ENCODE measurements at regions not wholly inside any gene's neighbourhood (a gene's known extent, or its start where the extent isn't known, plus 50 kb on each side); places are given as distances from the start of the nearest gene placed in this dataset.

GRCh38 chr2:105989070-105989469, 205.0 kb downstream of the UXS1 start:
- H3K27me3 ChIP-seq: no peaks in the 10 kb centered on the region
- H3K9me3 ChIP-seq: peaks cover 18 to 47% of the 10 kb centered on the region in 2 donors
- no peak overlapping the region for H3K4me3 ChIP-seq
- DNase-seq (ENCODE audit: low spot score in 2 of 2): no peak
- no peak overlapping the region for H3K27ac ChIP-seq
- intact Hi-C loops (cut with DNase I; ENCODE audit: low total_unique reads): no loop called here
- TF ChIP-seq POLR2A (IDR thresholded peaks at IDR 0.05) (no peak), POLR2AphosphoS5 (IDR thresholded peaks at IDR 0.05) (no peak)
- TF ChIP-seq, protein P1, sequence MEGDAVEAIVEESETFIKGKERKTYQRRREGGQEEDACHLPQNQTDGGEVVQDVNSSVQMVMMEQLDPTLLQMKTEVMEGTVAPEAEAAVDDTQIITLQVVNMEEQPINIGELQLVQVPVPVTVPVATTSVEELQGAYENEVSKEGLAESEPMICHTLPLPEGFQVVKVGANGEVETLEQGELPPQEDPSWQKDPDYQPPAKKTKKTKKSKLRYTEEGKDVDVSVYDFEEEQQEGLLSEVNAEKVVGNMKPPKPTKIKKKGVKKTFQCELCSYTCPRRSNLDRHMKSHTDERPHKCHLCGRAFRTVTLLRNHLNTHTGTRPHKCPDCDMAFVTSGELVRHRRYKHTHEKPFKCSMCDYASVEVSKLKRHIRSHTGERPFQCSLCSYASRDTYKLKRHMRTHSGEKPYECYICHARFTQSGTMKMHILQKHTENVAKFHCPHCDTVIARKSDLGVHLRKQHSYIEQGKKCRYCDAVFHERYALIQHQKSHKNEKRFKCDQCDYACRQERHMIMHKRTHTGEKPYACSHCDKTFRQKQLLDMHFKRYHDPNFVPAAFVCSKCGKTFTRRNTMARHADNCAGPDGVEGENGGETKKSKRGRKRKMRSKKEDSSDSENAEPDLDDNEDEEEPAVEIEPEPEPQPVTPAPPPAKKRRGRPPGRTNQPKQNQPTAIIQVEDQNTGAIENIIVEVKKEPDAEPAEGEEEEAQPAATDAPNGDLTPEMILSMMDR (IDR thresholded peaks at IDR 0.05): no peak
- no peaks in the 10 kb centered on the region for H3K36me3 ChIP-seq
- no peaks in the 10 kb centered on the region for H3K4me1 ChIP-seq

- H3K27me3 ChIP-seq: no peaks in the 10 kb centered on the region
- TF ChIP-seq POLR2AphosphoS5 (IDR thresholded peaks at IDR 0.05) (no peak), POLR2A (IDR thresholded peaks at IDR 0.05) (no peak)
- TF ChIP-seq, protein P1 (IDR thresholded peaks at IDR 0.05): no peak
- no peaks in the 10 kb centered on the region for H3K4me1 ChIP-seq
- peaks cover 0 to 5% of the 10 kb centered on the region in 2 donors for H3K9me3 ChIP-seq
- H3K27ac ChIP-seq: no peak overlapping the region
- no peaks in the 10 kb centered on the region for H3K36me3 ChIP-seq
- no peak for DNase-seq (ENCODE audit: low spot score in 2 of 2)
- intact Hi-C loops (cut with DNase I; ENCODE audit: low total_unique reads): no loop called here
- H3K4me3 ChIP-seq: no peak overlapping the region
These were observed 216.3 kb downstream of the UXS1 start for GRCh38 chr2:105977807-105978206.

- no peaks in the 10 kb centered on the region for H3K36me3 ChIP-seq
- TF ChIP-seq, protein P1 (IDR thresholded peaks at IDR 0.05): no peak
- TF ChIP-seq POLR2AphosphoS5 (IDR thresholded peaks at IDR 0.05) (no peak), POLR2A (IDR thresholded peaks at IDR 0.05) (no peak)
- intact Hi-C loops (cut with DNase I; ENCODE audit: low total_unique reads): no loop called here
- H3K9me3 ChIP-seq: peaks cover 0 to 5% of the 10 kb centered on the region in 2 donors
- DNase-seq (ENCODE audit: low spot score in 2 of 2): no peak
- no peak overlapping the region for H3K4me3 ChIP-seq
- H3K27ac ChIP-seq: no peak overlapping the region
- no peaks in the 10 kb centered on the region for H3K27me3 ChIP-seq
- H3K4me1 ChIP-seq: no peaks in the 10 kb centered on the region
These were observed 216.9 kb downstream of the UXS1 start for GRCh38 chr2:105977212-105977611.

DNA sequence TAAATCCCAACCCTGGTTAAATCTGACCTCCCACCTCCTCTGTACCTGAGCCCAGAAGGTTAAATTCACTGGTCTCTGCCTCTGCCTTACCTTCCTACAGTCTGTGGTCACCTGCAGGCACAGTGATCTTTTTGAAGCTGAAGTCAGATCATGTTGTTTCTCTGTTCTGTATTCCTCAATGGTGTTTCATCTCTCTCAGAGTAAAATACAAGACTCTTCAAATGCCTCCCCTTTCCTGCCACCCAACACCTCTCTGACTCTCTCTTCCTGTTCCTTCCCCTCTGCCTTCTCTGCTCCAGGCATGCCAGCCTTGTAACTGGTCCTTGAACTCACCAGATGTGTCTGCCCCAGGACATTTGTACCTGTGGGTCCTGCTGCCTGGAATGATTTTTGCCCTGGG, 219.3 kb downstream of the UXS1 start:
- no peak for DNase-seq (ENCODE audit: low spot score in 2 of 2)
- H3K27ac ChIP-seq: no peak overlapping the region
- H3K36me3 ChIP-seq: no peaks in the 10 kb centered on the region
- no peak for TF ChIP-seq POLR2AphosphoS5 (IDR thresholded peaks at IDR 0.05)
- no peak for TF ChIP-seq POLR2A (IDR thresholded peaks at IDR 0.05)
- TF ChIP-seq, protein P1 (IDR thresholded peaks at IDR 0.05): no peak
- intact Hi-C loops (cut with DNase I; ENCODE audit: low total_unique reads): no loop called here
- H3K27me3 ChIP-seq: no peaks in the 10 kb centered on the region
- no peak overlapping the region for H3K4me3 ChIP-seq
- H3K4me1 ChIP-seq: no peaks in the 10 kb centered on the region
- H3K9me3 ChIP-seq: peaks cover 0 to 5% of the 10 kb centered on the region in 2 donors

DNA sequence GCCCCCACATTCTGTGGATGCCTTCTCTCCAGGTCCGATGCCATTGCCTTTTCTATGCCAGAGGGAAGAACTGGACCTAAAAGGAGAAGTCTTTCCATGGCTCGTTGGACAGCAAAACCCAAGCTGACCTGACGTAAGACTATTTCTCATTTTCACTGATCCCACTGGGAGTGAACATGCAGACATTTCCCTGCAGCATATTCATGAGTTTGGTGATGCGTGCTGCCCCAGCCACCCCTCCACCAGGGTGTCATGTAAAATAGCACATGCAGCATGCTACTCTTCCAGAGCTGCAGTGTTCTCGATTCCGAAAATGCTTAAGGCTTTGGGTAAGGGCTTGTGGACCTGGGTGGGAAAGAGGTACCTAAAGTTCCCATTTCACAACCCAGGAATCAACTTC, 221.2 kb downstream of the UXS1 start:
- no peak for DNase-seq (ENCODE audit: low spot score in 2 of 2)
- intact Hi-C loops (cut with DNase I; ENCODE audit: low total_unique reads): no loop called here
- Histone ChIP-seq H3K9me3 (no peaks in the 10 kb centered on the region), H3K36me3 (no peaks in the 10 kb centered on the region), H3K4me3 (no peak overlapping the region), H3K4me1 (no peaks in the 10 kb centered on the region), H3K27me3 (no peaks in the 10 kb centered on the region), H3K27ac (no peak overlapping the region)
- no peak for TF ChIP-seq POLR2AphosphoS5 (IDR thresholded peaks at IDR 0.05)
- TF ChIP-seq, protein P1 (IDR thresholded peaks at IDR 0.05): no peak
- no peak for TF ChIP-seq POLR2A (IDR thresholded peaks at IDR 0.05)
